ENCODE measurements at regions not wholly inside any gene's neighbourhood (a gene's known extent, or its start where the extent isn't known, plus 50 kb on each side); places are given as distances from the start of the nearest gene placed in this dataset.
"Not testable (repeated sequence)": the region's sequence is repeated elsewhere in the genome, so short reads cannot be mapped to it uniquely, and the experiment has no call there.

- TF ChIP-seq CTCF (IDR thresholded peaks at IDR 0.05; ENCODE audit: low read depth, low read length): no peak
- no peak for DNase-seq (ENCODE audit: extremely low read depth, low read depth)
These were observed 99.3 kb downstream of the UTRN start for GRCh38 chr6:144384427-144384826.

DNA sequence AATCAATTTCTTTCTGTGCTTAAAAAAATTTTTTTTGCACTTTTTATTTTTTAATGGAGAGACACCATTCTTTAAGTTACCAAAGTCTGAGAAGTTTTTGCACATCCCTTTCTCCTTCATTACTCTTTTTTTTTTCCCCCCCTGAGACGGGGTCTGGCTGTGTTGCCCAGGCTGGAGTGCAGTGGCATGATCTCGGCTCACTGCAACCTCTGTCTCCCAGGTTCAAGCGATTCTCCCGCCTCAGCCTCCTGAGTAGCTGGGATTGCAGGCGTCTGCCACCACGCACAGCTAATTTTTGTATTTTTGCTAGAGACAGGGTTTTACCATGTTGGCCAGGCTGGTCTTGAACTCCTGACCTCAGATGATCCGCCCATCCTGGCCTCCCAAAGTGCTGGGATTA, 104.3 kb downstream of the UTRN start:
- not testable (repeated sequence) for DNase-seq (ENCODE audit: extremely low read depth, low read depth)

- TF ChIP-seq CTCF (IDR thresholded peaks at IDR 0.05; ENCODE audit: low read depth, low read length): no peak
- DNase-seq (ENCODE audit: extremely low read depth, low read depth): no peak
These were observed 105.1 kb downstream of the UTRN start for GRCh38 chr6:144390202-144390601.

GRCh38 chr6:144390886-144391285, 105.8 kb downstream of the UTRN start:
- TF ChIP-seq CTCF (IDR thresholded peaks at IDR 0.05; ENCODE audit: low read depth, low read length): no peak
- no peak for DNase-seq (ENCODE audit: extremely low read depth, low read depth)

- DNase-seq (ENCODE audit: extremely low read depth, low read depth): no peak
- no peak for TF ChIP-seq CTCF (IDR thresholded peaks at IDR 0.05; ENCODE audit: low read depth, low read length)
These were observed 107.4 kb downstream of the UTRN start for GRCh38 chr6:144392536-144392935.

- no peak for DNase-seq (ENCODE audit: extremely low read depth, low read depth)
- no peak for TF ChIP-seq CTCF (IDR thresholded peaks at IDR 0.05; ENCODE audit: low read depth, low read length)
These were observed 109.1 kb downstream of the UTRN start for GRCh38 chr6:144394210-144394609.

GRCh38 chr6:144395014-144395413, 109.9 kb downstream of the UTRN start:
- no peak for TF ChIP-seq CTCF (IDR thresholded peaks at IDR 0.05; ENCODE audit: low read depth, low read length)
- no peak for DNase-seq (ENCODE audit: extremely low read depth, low read depth)

- TF ChIP-seq CTCF (IDR thresholded peaks at IDR 0.05; ENCODE audit: low read depth, low read length): no peak
- no peak for DNase-seq (ENCODE audit: extremely low read depth, low read depth)
These were observed 110.7 kb downstream of the UTRN start for GRCh38 chr6:144395826-144396225.

Measured in AG09319 (cell line).